ENCODE measurements at regions not wholly inside any gene's neighbourhood (a gene's known extent, or its start where the extent isn't known, plus 50 kb on each side); places are given as distances from the start of the nearest gene placed in this dataset.

DNA sequence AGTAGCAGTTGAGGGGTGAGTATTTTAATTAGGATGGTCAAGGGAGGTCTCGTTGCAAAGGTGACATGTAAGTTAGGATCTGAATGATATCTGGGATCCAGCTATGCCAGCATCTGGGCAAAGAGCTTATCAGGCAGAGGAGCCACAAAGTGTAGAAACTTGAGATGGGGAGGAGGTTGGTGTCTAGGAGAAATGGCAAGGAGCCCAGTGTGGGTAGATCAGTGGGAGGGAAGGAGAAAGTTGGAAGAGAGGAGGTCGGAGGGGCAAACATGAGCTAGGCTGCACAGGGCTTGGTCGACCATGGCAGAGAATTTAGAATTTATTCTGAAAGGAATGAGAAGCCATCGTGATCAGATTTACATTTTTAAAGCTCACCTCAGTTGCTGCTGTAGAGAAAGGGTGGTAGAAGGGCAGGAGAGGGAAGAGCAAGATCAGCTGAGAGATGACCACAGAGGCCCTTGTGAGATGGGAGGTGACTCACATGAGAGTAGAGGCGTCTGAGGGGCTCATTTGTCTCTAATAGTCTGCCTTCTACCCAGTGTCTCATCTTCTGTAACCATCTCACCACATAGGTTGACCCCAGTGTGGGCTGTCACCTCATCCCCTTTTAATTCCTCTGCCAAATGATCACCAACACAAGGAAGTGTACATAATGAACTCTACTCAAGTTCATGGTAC lies 170.0 kb downstream of the ETAA1 start:
- no peak overlapping the region for H3K9ac ChIP-seq (ENCODE audit: low read depth in 1 of 2, low read length in 2 of 2)
- TF ChIP-seq JUND (IDR thresholded peaks at IDR 0.05) (no peak), TAF1 (conservative IDR thresholded peaks at IDR 0.05) (no peak), YY1 (IDR thresholded peaks at IDR 0.05) (no peak), SP1 (IDR thresholded peaks at IDR 0.05) (no peak), FOXA2 (IDR thresholded peaks at IDR 0.05) (no peak), GABPA (IDR thresholded peaks at IDR 0.05 in 1 of 2, conservative IDR thresholded peaks at IDR 0.05 in 1 of 2) (no peak), EGR1 (IDR thresholded peaks at IDR 0.05; ENCODE audit: low read depth in 2 of 2) (no peak), REST (IDR thresholded peaks at IDR 0.05) (no peak), MAX (IDR thresholded peaks at IDR 0.05) (no peak), HNF4G (IDR thresholded peaks at IDR 0.05) (no peak), ATF3 (IDR thresholded peaks at IDR 0.05) (no peak), CTCF (IDR thresholded peaks at IDR 0.05; ENCODE audit: low read depth, low read length, missing input control) (no peak), RAD21 (IDR thresholded peaks at IDR 0.05) (no peak), RXRA (IDR thresholded peaks at IDR 0.05) (no peak), NR2F2 (IDR thresholded peaks at IDR 0.05) (no peak), FOXA1 (IDR thresholded peaks at IDR 0.05) (no peak), HNF4A (conservative IDR thresholded peaks at IDR 0.05) (no peak)
- TF ChIP-seq, protein P1, sequence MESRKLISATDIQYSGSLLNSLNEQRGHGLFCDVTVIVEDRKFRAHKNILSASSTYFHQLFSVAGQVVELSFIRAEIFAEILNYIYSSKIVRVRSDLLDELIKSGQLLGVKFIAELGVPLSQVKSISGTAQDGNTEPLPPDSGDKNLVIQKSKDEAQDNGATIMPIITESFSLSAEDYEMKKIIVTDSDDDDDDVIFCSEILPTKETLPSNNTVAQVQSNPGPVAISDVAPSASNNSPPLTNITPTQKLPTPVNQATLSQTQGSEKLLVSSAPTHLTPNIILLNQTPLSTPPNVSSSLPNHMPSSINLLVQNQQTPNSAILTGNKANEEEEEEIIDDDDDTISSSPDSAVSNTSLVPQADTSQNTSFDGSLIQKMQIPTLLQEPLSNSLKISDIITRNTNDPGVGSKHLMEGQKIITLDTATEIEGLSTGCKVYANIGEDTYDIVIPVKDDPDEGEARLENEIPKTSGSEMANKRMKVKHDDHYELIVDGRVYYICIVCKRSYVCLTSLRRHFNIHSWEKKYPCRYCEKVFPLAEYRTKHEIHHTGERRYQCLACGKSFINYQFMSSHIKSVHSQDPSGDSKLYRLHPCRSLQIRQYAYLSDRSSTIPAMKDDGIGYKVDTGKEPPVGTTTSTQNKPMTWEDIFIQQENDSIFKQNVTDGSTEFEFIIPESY (IDR thresholded peaks at IDR 0.05): no peak
- 73% methylated on average over 5 of the region's 5 CpGs for WGBS
- H3K4me3 ChIP-seq (ENCODE audit: low read depth in 1 of 3, low read length in 3 of 3): no peak overlapping the region
- DNase-seq (ENCODE audit: low spot score): no peak
- no peaks in the 10 kb centered on the region for H3K4me1 ChIP-seq (ENCODE audit: control insufficient read depth in 4 of 4, insufficient read depth in 4 of 4, low read length in 3 of 4)
- no peaks in the 10 kb centered on the region for H3K27me3 ChIP-seq (ENCODE audit: control insufficient read depth in 4 of 4, insufficient read depth in 4 of 4, low read length in 3 of 4)
- peaks cover 0 to 2% (median 0%) of the 10 kb centered on the region in 4 donors for H3K9me3 ChIP-seq (ENCODE audit: control insufficient read depth in 4 of 4, low read length in 3 of 4)
- no peaks in the 10 kb centered on the region for H3K36me3 ChIP-seq (ENCODE audit: control insufficient read depth in 4 of 4, insufficient read depth in 3 of 4, low read depth in 1 of 4, low read length in 3 of 4)
- H3K27ac ChIP-seq (ENCODE audit: low read depth in 1 of 2, low read length in 2 of 2): no peak overlapping the region
